Endodermal cell (in vitro differentiated cells): ENCODE measurements at regions not wholly inside any gene's neighbourhood (a gene's known extent, or its start where the extent isn't known, plus 50 kb on each side); places are given as distances from the start of the nearest gene placed in this dataset.

Experiments
- DNase-seq: peaks from one replicate; pipeline ENCODE4 v3.0.0-alpha.2; 2017
- H3K27ac ChIP-seq: 2 replicates; pipeline ENCODE4 v1.5.1; 2013; ENCODE audit warnings: mild to moderate bottlenecking, low read depth, low read length, moderate library complexity
- H3K27me3 ChIP-seq: 2 replicates; pipeline ENCODE4 v1.6.1; 2013; ENCODE audit warnings: mild to moderate bottlenecking, low read length, moderate library complexity; ENCODE audit not compliant: insufficient read depth, control insufficient read depth, poor library complexity, severe bottlenecking
- H3K36me3 ChIP-seq: 2 replicates; pipeline ENCODE4 v1.7.0; 2013; ENCODE audit warnings: mild to moderate bottlenecking, low read length, moderate library complexity; ENCODE audit not compliant: control insufficient read depth, insufficient read depth
- H3K4me1 ChIP-seq: one replicate; pipeline ENCODE4 v1.7.0; 2013; ENCODE audit warnings: low read length; ENCODE audit not compliant: control insufficient read depth, insufficient read depth
- H3K4me3 ChIP-seq: 2 replicates; pipeline ENCODE4 v1.5.1; 2013; ENCODE audit warnings: mild to moderate bottlenecking, low read length, moderate library complexity
- H3K9ac ChIP-seq: 2 replicates; pipeline ENCODE4 v1.6.1; 2013; ENCODE audit warnings: mild to moderate bottlenecking, low read length, moderate library complexity; ENCODE audit not compliant: poor library complexity, severe bottlenecking; ENCODE audit errors: extremely low read depth
- H3K9me3 ChIP-seq: 2 replicates; pipeline ENCODE4 v1.6.1; 2013; ENCODE audit warnings: mild to moderate bottlenecking, low read length, moderate library complexity; ENCODE audit not compliant: control insufficient read depth
- H3K27ac Mint-ChIP-seq: 2 replicates; pipeline ENCODE4 v1.8.0; 2020; ENCODE audit warnings: mixed read lengths
- H3K27me3 Mint-ChIP-seq: 2 replicates; pipeline ENCODE4 v1.8.0; 2021; ENCODE audit warnings: mild to moderate bottlenecking, mixed read lengths; ENCODE audit not compliant: insufficient read depth
- H3K36me3 Mint-ChIP-seq: 2 replicates; pipeline ENCODE4 v1.8.0; 2020; ENCODE audit warnings: low read depth, mixed read lengths
- H3K4me1 Mint-ChIP-seq: 2 replicates; pipeline ENCODE4 v1.8.0; 2020; ENCODE audit warnings: mixed read lengths
- H3K4me3 Mint-ChIP-seq: 2 replicates; pipeline ENCODE4 v1.8.0; 2020; ENCODE audit warnings: mild to moderate bottlenecking, moderate library complexity, mixed read lengths
- H3K9me3 Mint-ChIP-seq: 2 replicates; pipeline ENCODE4 v1.8.0; 2020; ENCODE audit warnings: mild to moderate bottlenecking, mixed read lengths
- CTCF ChIP-seq: fragments of 200-600 bp; sonication (generic); conservative IDR thresholded peaks from 2 replicates; pipeline ENCODE4 v1.5.0; 2021; ENCODE audit warnings: antibody characterized with exemption, mild to moderate bottlenecking
- WGBS, 2 experiments: methylation state at CpG; one replicate each; pipeline versions ENCODE4 v1.1.5 to v1.1.7; 2013; ENCODE audit warnings: missing lambda C conversion rate in 2 of 2, mixed read lengths in 1 of 2; ENCODE audit not compliant: insufficient coverage in 1 of 2, insufficient read length in 1 of 2; 5-methylcytosine and 5-hydroxymethylcytosine counted together

GRCh38 chr11:131185915-131186314 lies 184.5 kb upstream of the NTM start:
- TF ChIP-seq CTCF: no peak
- H3K36me3 Mint-ChIP-seq: no peaks in the 10 kb centered on the region
- H3K4me3 ChIP-seq: no peak overlapping the region
- 60 to 77% methylated on average over 1 to 3 of the region's 3 CpGs for WGBS, 2 experiments
- H3K9me3 ChIP-seq: no peaks in the 10 kb centered on the region
- no peak overlapping the region for H3K4me3 Mint-ChIP-seq
- no peaks in the 10 kb centered on the region for H3K36me3 ChIP-seq
- H3K4me1 ChIP-seq: peaks cover 4% of the 10 kb centered on the region
- H3K27ac ChIP-seq: no peak overlapping the region
- no peak overlapping the region for H3K27ac Mint-ChIP-seq
- H3K4me1 Mint-ChIP-seq: peaks cover 6% of the 10 kb centered on the region
- H3K9ac ChIP-seq: no peak overlapping the region
- H3K27me3 Mint-ChIP-seq: no peaks in the 10 kb centered on the region
- no peak for DNase-seq
- no peaks in the 10 kb centered on the region for H3K9me3 Mint-ChIP-seq
- H3K27me3 ChIP-seq: no peaks in the 10 kb centered on the region

- H3K27ac Mint-ChIP-seq: no peak overlapping the region
- WGBS, 2 experiments: 45 to 55% methylated on average over 4 to 10 of the region's 10 CpGs
Observed at GRCh38 chr11:131186629-131187101, 183.8 kb upstream of the NTM start.

GRCh38 chr11:131190446-131190845 lies 180.0 kb upstream of the NTM start:
- no peaks in the 10 kb centered on the region for H3K9me3 Mint-ChIP-seq
- no peaks in the 10 kb centered on the region for H3K27me3 ChIP-seq
- no peak overlapping the region for H3K27ac ChIP-seq
- 93 to 96% methylated on average over 4 to 5 of the region's 5 CpGs for WGBS, 2 experiments
- no peak for DNase-seq
- H3K36me3 ChIP-seq: no peaks in the 10 kb centered on the region
- no peak overlapping the region for H3K4me3 ChIP-seq
- TF ChIP-seq CTCF: no peak
- H3K27ac Mint-ChIP-seq: no peak overlapping the region
- H3K27me3 Mint-ChIP-seq: no peaks in the 10 kb centered on the region
- no peaks in the 10 kb centered on the region for H3K36me3 Mint-ChIP-seq
- peaks cover 9% of the 10 kb centered on the region for H3K4me1 Mint-ChIP-seq
- H3K4me1 ChIP-seq: peaks cover 4% of the 10 kb centered on the region
- no peak overlapping the region for H3K9ac ChIP-seq
- H3K9me3 ChIP-seq: no peaks in the 10 kb centered on the region
- no peak overlapping the region for H3K4me3 Mint-ChIP-seq

More at GRCh38 chr11:131186629-131187101, 183.8 kb upstream of the NTM start:
- no peak for TF ChIP-seq CTCF
- Histone ChIP-seq H3K9me3 (no peaks in the 10 kb centered on the region), H3K4me1 (peaks cover 4% of the 10 kb centered on the region), H3K4me3 (no peak overlapping the region), H3K9ac (no peak overlapping the region), H3K27ac (no peak overlapping the region), H3K36me3 (no peaks in the 10 kb centered on the region), H3K27me3 (no peaks in the 10 kb centered on the region)
- no peaks in the 10 kb centered on the region for H3K27me3 Mint-ChIP-seq
- no peaks in the 10 kb centered on the region for H3K9me3 Mint-ChIP-seq
- DNase-seq: peak; percentile 82
- peaks cover 6% of the 10 kb centered on the region for H3K4me1 Mint-ChIP-seq
- H3K36me3 Mint-ChIP-seq: no peaks in the 10 kb centered on the region
- H3K4me3 Mint-ChIP-seq: no peak overlapping the region
